Ovary (tissue), 7 donors: ENCODE measurements at regions not wholly inside any gene's neighbourhood (a gene's known extent, or its start where the extent isn't known, plus 50 kb on each side); places are given as distances from the start of the nearest gene placed in this dataset.

Experiments used
- DNase-seq, 5 donors: peaks; one replicate each; pipeline ENCODE4 v3.0.0-alpha.2; 2019 to 2020
- H3K27ac ChIP-seq, 2 donors: fragments of 200-600 bp; one replicate each; pipeline versions ENCODE4 v1.5.1 to v1.8.0; 2019 to 2022
- H3K27me3 ChIP-seq: fragments of 200-600 bp; one replicate; pipeline ENCODE4 v1.8.0; 2022
- H3K36me3 ChIP-seq: fragments of 200-600 bp; sonication (generic); one replicate; pipeline ENCODE4 v1.5.1; 2019
- H3K4me1 ChIP-seq: one replicate; pipeline ENCODE4 v1.8.1; 2013; ENCODE audit warnings: mild to moderate bottlenecking, moderate library complexity; ENCODE audit not compliant: insufficient read depth
- H3K4me3 ChIP-seq: fragments of 200-600 bp; sonication (generic); one replicate; pipeline ENCODE4 v1.5.1; 2017
- H3K9me3 ChIP-seq, 2 donors: fragments of 200-600 bp in 1 of 2; sonication (generic) in 1 of 2; one replicate each; pipeline versions ENCODE4 v1.5.1 to v1.8.1; 2013 to 2019; ENCODE audit warnings: mild to moderate bottlenecking in 1 of 2, moderate library complexity in 1 of 2
- EP300 ChIP-seq: sonication (generic); formaldehyde crosslinking; IDR thresholded peaks from one replicate; pipeline ENCODE4 v1.6.1; 2017; ENCODE audit warnings: antibody characterized with exemption
- POLR2A ChIP-seq: fragments of 450-650 bp; IDR thresholded peaks from one replicate; pipeline ENCODE4 v1.6.1; 2017; ENCODE audit warnings: antibody characterized with exemption, mild to moderate bottlenecking, moderate library complexity
- WGBS, 3 donors: extraction: QIAGEN DNeasy Blood & Tissue Kit in 1 of 3; methylation state at CpG; one replicate each; pipeline versions ENCODE4 v1.1.5 to v1.1.7; 2013 to 2017; 5-methylcytosine and 5-hydroxymethylcytosine counted together
- intact Hi-C, 4 donors: fragments of 100-400 bp; cut with DNase I; formaldehyde crosslinking; loops; one replicate each; pipeline versions ENCODE4 v1.11.0 to v1.15.1; 2022 to 2023
- TF ChIP-seq, protein P1 (sequence below), 3 donors: fragments of 450-650 bp in 2 of 3; fragments of 200-600 bp in 1 of 3; IDR thresholded peaks; one replicate each; pipeline versions ENCODE4 v1.5.1 to v1.8.0; 2016 to 2022; ENCODE audit warnings: antibody characterized with exemption in 3 of 3, mild to moderate bottlenecking in 1 of 3
- donor health status: DM: no; HTN: no; CAD: no; lungs with moderate emphysema.
- donor health status: DM: no; HTN: no; CAD: no.
- donor health status: Bipolar disorder and iron deficiency.
- donor health status: DM: no; HTN: no; CAD: no.
- donor health status: DM: yes; HTN: yes; CAD: no.

DNA sequence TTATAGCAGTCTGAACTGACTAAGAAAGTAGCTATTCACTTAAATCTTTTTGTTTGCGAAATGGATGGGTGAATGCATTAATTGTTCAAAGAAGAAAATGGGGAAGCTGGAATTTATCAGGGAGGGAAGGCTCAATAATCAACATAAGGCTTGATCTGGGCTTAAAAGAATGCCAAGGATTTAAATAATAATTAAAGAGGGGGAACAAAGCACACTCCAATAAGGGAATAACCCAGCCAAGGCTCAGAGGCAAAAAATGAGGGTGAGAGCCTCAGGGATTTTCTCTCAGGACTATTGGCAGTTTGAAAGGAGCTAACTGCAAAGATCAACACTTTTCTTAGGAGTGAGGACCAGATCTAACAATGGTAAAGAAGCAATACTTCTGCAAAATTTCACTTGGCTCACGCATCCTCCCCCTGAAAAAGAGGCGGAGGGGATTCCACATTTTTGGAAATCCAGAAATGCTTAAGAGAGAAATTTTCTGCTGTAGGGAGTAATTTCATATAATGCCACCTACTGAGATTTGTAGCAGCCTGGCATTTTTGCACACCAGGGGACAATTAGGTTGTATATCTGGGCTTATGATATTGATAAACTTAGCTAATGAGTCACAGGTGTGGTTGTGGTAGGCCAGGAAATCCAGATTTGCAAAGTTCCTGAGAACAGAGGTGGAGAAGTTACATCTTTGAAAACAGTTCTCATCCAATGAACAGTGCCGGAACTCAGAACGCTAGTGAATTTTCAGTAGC is 405.1 kb downstream of the TUSC7 start:
- H3K4me1 ChIP-seq = no peaks in the 10 kb centered on the region
- intact Hi-C loops = no loop called here
- DNase-seq = no peak

DNA sequence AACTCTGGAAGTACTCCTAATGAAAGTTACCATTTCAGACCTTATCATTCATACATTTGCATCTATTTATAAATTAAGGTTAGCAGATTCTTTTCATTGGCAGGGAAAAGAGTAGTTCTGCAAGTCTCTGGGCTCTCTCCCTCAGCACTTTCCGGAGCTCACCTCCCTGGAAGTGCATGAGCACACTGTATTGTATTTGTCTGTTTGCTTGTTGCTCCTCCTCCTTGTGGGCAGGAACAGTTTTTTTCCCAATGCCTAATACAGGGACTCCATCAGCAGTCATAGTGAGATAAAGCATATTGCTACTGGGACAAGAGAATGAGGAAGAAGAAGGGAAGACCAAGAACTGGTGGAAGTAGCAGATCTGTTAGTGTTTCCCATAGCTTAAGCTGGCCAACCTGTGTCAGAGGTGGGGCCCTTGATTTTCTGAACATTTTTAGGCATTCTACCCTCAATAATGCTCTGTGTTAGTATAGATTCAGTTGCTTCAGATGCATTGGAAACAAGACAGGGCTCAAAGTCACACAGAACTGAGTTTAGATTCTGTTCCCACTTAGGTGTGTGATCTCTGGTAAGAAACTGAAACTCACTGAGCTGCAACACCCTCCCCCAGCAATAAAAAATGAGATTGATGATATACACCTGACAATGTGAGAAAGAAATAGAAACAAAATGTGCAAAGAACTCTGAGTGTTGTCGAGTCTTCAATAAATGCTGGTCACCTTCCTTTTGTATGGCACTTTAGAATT is 407.8 kb downstream of the TUSC7 start:
- Histone ChIP-seq H3K4me3 (no peak overlapping the region), H3K4me1 (no peaks in the 10 kb centered on the region), H3K27me3 (no peaks in the 10 kb centered on the region), H3K27ac (no peak overlapping the region), H3K9me3 (no peaks in the 10 kb centered on the region), H3K36me3 (no peaks in the 10 kb centered on the region)
- intact Hi-C loops = no loop called here
- TF ChIP-seq EP300 (no peak), POLR2A (no peak)
- TF ChIP-seq, protein P1, sequence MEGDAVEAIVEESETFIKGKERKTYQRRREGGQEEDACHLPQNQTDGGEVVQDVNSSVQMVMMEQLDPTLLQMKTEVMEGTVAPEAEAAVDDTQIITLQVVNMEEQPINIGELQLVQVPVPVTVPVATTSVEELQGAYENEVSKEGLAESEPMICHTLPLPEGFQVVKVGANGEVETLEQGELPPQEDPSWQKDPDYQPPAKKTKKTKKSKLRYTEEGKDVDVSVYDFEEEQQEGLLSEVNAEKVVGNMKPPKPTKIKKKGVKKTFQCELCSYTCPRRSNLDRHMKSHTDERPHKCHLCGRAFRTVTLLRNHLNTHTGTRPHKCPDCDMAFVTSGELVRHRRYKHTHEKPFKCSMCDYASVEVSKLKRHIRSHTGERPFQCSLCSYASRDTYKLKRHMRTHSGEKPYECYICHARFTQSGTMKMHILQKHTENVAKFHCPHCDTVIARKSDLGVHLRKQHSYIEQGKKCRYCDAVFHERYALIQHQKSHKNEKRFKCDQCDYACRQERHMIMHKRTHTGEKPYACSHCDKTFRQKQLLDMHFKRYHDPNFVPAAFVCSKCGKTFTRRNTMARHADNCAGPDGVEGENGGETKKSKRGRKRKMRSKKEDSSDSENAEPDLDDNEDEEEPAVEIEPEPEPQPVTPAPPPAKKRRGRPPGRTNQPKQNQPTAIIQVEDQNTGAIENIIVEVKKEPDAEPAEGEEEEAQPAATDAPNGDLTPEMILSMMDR (IDR thresholded peaks at IDR 0.05) = no peak
- DNase-seq = no peak
- WGBS, 3 donors = 80 to 82% (median 81%) methylated on average over 2 of the region's 2 CpGs

More for the DNA sequence above, 405.1 kb downstream of the TUSC7 start:
- TF ChIP-seq EP300 = no peak
- TF ChIP-seq POLR2A = no peak
- TF ChIP-seq, protein P1 (IDR thresholded peaks at IDR 0.05) = no peak
- no peaks in the 10 kb centered on the region for H3K27me3 ChIP-seq
- H3K27ac ChIP-seq = no peak overlapping the region
- H3K36me3 ChIP-seq = no peaks in the 10 kb centered on the region
- no peak overlapping the region for H3K4me3 ChIP-seq
- 74 to 80% (median 78%) methylated on average over 5 of the region's 5 CpGs for WGBS, 3 donors
- H3K9me3 ChIP-seq = no peaks in the 10 kb centered on the region

DNA sequence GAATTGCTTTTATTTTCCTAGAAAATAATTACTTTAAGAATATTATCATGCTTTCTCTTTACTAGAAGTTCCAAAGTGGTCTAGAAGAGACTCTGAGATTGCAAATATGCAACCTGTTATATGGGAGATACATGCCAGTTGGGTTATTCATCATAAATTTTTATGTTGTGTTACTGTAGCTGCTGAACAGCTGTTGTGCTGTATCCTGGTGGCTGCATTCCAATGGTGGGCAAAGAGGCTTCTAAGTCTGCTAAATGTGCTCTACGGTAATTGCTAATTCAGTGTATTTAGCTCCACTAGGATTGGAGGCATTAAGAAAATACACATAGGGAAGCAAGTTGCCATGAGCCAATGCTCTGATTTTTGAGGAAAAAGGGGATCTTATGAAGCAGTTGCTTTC is 409.0 kb downstream of the TUSC7 start:
- WGBS, 3 donors = 39 to 71% (median 57%) methylated on average over 1 of the region's 1 CpG
- intact Hi-C loops = no loop called here
- no peak for TF ChIP-seq POLR2A
- Histone ChIP-seq H3K9me3 (no peaks in the 10 kb centered on the region), H3K36me3 (no peaks in the 10 kb centered on the region), H3K27ac (no peak overlapping the region), H3K4me3 (no peak overlapping the region), H3K27me3 (no peaks in the 10 kb centered on the region), H3K4me1 (no peaks in the 10 kb centered on the region)
- no peak for DNase-seq

DNA sequence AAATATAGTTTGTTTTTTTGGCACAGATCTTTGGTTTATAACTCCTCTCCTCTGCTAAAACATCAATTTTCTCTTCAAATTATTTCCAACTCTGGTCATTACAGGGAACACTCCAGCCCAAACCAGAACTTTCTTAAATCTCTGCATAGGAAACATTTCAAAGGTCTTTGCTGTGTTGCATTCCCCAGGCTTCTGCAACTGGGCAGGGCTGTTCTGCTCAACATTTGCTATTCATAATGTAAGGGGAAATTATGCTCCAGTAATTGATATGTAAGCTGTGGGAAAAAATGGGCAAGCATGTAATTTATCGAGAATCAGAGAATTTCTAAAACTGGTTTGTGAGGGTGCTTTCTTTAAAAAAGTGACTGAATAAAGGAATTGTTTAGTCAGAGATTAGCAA is 410.4 kb downstream of the TUSC7 start:
- 81 to 91% (median 91%) methylated on average over 1 of the region's 1 CpG for WGBS, 3 donors
- Histone ChIP-seq H3K4me1 (no peaks in the 10 kb centered on the region), H3K9me3 (no peaks in the 10 kb centered on the region), H3K27ac (no peak overlapping the region), H3K27me3 (no peaks in the 10 kb centered on the region), H3K36me3 (no peaks in the 10 kb centered on the region), H3K4me3 (no peak overlapping the region)
- no peak for TF ChIP-seq EP300
- TF ChIP-seq POLR2A = no peak
- TF ChIP-seq, protein P1 (IDR thresholded peaks at IDR 0.05) = no peak
- DNase-seq = no peak
- intact Hi-C loops = no loop called here

DNA sequence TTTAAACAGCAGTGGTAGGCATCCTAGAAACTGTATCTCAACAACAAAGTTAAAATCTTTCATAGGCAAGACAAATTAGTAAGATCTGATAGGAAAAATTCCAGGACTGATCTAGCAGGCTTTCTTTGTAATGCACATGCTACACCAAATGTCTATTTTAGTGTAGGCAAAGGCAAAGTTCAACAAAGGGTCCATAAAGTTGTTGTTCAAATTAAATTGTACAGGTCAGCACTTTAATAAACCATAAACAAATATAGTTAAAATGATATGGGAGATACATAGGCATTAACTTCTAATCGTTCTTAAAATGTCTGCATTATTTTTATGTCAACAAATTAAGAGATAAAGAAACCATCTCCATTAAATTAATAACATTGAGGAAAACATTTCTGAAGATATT is 413.0 kb downstream of the TUSC7 start:
- TF ChIP-seq POLR2A (no peak), EP300 (no peak)
- TF ChIP-seq, protein P1 (IDR thresholded peaks at IDR 0.05) = no peak
- no peak overlapping the region for H3K27ac ChIP-seq
- intact Hi-C loops = no loop called here
- no peak overlapping the region for H3K4me3 ChIP-seq
- WGBS, 3 donors = 43 to 49% (median 44%) methylated on average over 1 of the region's 1 CpG
- no peaks in the 10 kb centered on the region for H3K27me3 ChIP-seq
- H3K4me1 ChIP-seq = no peaks in the 10 kb centered on the region
- no peaks in the 10 kb centered on the region for H3K36me3 ChIP-seq
- no peaks in the 10 kb centered on the region for H3K9me3 ChIP-seq
- no peak for DNase-seq
